Glutamatergic neuron (in vitro differentiated cells): ENCODE measurements at regions not wholly inside any gene's neighbourhood (a gene's known extent, or its start where the extent isn't known, plus 50 kb on each side); places are given as distances from the start of the nearest gene placed in this dataset.
"Not testable (repeated sequence)": the region's sequence is repeated elsewhere in the genome, so short reads cannot be mapped to it uniquely, and the experiment has no call there.

Experiments used
- DNase-seq: peaks from one replicate; pipeline ENCODE4 v3.0.0; 2022
- H3K27ac Mint-ChIP-seq: one replicate; pipeline ENCODE4 v1.8.0; 2020; ENCODE audit warnings: mild to moderate bottlenecking, mixed read lengths, inconsistent platforms; ENCODE audit not compliant: unreplicated experiment
- H3K27me3 Mint-ChIP-seq: one replicate; pipeline ENCODE4 v1.8.0; 2020; ENCODE audit warnings: mild to moderate bottlenecking, moderate library complexity, mixed read lengths, inconsistent platforms; ENCODE audit not compliant: unreplicated experiment
- H3K36me3 Mint-ChIP-seq: one replicate; pipeline ENCODE4 v1.8.0; 2020; ENCODE audit warnings: mild to moderate bottlenecking, mixed read lengths, inconsistent platforms; ENCODE audit not compliant: unreplicated experiment
- H3K4me1 Mint-ChIP-seq: one replicate; pipeline ENCODE4 v1.8.0; 2020; ENCODE audit warnings: mild to moderate bottlenecking, low read depth, mixed read lengths, inconsistent platforms; ENCODE audit not compliant: unreplicated experiment
- H3K4me3 Mint-ChIP-seq: one replicate; pipeline ENCODE4 v1.8.0; 2020; ENCODE audit warnings: mild to moderate bottlenecking, mixed read lengths, inconsistent platforms; ENCODE audit not compliant: unreplicated experiment
- H3K9me3 Mint-ChIP-seq: one replicate; pipeline ENCODE4 v1.8.0; 2020; ENCODE audit warnings: mild to moderate bottlenecking, moderate library complexity, mixed read lengths, inconsistent platforms; ENCODE audit not compliant: unreplicated experiment
- CTCF ChIP-seq: fragments of 200-600 bp; sonication (generic); IDR thresholded peaks from one replicate; pipeline ENCODE4 v1.5.0; 2021; ENCODE audit not compliant: partially characterized antibody, unreplicated experiment

DNA sequence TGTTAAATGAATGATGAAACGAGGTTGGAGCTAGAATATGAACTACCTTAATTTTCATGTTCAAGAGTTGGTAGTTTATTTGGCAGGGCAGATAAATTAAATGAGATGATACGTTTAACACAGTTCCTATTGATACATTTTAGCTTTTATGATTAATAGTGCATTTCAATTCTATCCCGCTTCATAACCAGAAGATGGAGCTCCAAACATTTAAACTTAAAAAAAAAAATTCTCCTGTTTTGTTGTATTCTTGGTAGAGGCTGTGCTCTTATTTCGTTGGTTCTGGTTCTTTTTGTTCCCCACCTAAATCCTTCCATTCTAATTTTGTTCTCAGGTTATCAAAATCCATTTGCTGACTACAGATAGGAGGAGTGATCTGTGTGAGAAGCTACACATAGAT, 71.8 kb upstream of the PTPN13 start:
- no peak for TF ChIP-seq CTCF
- peaks cover 13% of the 10 kb centered on the region for H3K36me3 Mint-ChIP-seq
- DNase-seq = no peak
- H3K27ac Mint-ChIP-seq = no peak overlapping the region
- peaks cover 7% of the 10 kb centered on the region for H3K9me3 Mint-ChIP-seq
- no peaks in the 10 kb centered on the region for H3K4me1 Mint-ChIP-seq
- H3K4me3 Mint-ChIP-seq = no peak overlapping the region
- no peaks in the 10 kb centered on the region for H3K27me3 Mint-ChIP-seq

DNA sequence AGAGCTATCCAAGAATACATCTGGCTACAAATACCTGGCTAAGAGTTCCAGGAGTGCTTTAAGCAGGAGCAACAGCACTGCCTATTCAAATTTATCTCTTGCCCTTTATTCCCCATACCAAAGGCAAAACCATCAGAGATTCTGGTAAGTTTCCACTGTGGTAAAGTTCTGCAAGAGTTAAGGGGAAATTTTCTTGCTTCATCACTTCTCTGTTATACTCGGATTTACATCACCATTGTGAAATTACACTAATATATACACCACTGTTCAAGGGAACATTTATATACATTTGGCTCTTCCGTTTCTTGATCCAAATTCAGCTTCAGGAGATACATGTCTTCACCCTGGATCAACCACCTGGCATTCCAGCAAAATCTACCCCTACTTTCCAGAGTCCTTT, 70.8 kb upstream of the PTPN13 start:
- Mint-ChIP-seq H3K27me3 (no peaks in the 10 kb centered on the region), H3K9me3 (peaks cover 7% of the 10 kb centered on the region), H3K4me3 (no peak overlapping the region), H3K4me1 (no peaks in the 10 kb centered on the region), H3K27ac (no peak overlapping the region), H3K36me3 (peaks cover 13% of the 10 kb centered on the region)
- DNase-seq = no peak
- TF ChIP-seq CTCF = no peak

DNA sequence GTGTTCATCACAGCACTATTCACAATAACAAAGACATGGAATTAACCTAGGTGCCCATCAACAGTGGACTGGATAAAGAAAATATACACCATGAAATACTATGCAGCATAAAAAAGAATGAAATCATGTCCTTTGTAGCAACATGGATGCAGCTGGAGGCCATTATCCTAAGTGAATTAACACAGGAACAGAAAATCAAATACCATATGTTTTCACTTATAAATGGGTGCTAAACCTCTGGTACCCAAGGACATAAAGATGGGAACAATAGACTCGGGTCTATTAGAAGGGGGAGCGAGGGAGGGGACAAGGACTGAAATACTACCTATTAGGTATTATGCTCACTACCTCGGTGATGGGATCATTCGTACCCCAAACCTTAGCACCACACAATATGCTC, 66.4 kb upstream of the PTPN13 start:
- H3K27me3 Mint-ChIP-seq, H3K9me3 Mint-ChIP-seq, H3K27ac Mint-ChIP-seq, H3K4me1 Mint-ChIP-seq, DNase-seq, H3K36me3 Mint-ChIP-seq, H3K4me3 Mint-ChIP-seq: not testable (repeated sequence)

GRCh38 chr4:86529436-86529835, 64.7 kb upstream of the PTPN13 start:
- TF ChIP-seq CTCF = no peak
- Mint-ChIP-seq H3K4me3 (no peak overlapping the region), H3K27me3 (peaks cover 2% of the 10 kb centered on the region), H3K27ac (no peak overlapping the region), H3K36me3 (peaks cover 2% of the 10 kb centered on the region), H3K4me1 (no peaks in the 10 kb centered on the region), H3K9me3 (peaks cover under 1% of the 10 kb centered on the region)
- no peak for DNase-seq

DNA sequence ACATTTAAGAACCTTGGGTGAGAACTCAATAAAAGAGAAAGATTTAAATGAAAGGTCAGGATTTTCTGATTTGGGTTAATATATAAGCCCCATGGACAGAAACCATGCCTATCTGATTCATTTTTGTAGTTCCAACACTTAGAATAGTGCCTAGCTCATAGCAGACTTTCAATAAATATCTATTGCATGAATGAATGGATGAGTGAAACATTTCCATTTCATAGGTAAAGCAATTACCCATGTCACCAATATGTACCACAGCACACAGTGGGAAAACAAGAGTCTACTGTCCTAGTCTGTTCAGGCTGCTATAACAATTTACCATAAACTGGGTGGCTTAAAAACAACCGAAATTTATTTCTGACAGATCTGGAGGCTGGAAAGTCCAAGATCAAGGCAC, 63.9 kb upstream of the PTPN13 start:
- DNase-seq = no peak
- H3K36me3 Mint-ChIP-seq = no peaks in the 10 kb centered on the region
- peaks cover 2% of the 10 kb centered on the region for H3K27me3 Mint-ChIP-seq
- no peak overlapping the region for H3K4me3 Mint-ChIP-seq
- H3K27ac Mint-ChIP-seq = no peak overlapping the region
- no peaks in the 10 kb centered on the region for H3K4me1 Mint-ChIP-seq
- H3K9me3 Mint-ChIP-seq = no peaks in the 10 kb centered on the region
- TF ChIP-seq CTCF = no peak

DNA sequence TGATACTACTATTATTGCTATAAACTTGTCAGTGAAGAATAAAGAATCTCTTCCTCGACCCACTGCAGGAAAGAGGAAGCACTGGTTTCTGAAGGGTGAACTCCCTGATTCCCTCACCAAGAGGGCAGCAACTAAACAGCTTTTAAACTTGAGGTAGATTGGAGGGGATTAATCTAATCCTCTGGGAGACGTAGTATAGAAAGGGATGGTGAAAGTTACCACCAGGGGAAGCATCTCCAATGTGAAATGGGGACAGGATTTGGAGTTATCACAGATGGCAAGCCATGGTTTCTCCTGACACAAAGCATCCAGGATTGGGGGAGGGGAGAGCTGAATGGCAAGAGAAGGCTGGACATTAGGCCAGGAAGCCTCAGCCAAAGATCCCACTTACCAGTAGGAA, 62.7 kb upstream of the PTPN13 start:
- no peaks in the 10 kb centered on the region for H3K9me3 Mint-ChIP-seq
- TF ChIP-seq CTCF = no peak
- H3K27ac Mint-ChIP-seq = no peak overlapping the region
- no peak for DNase-seq
- no peak overlapping the region for H3K4me3 Mint-ChIP-seq
- no peaks in the 10 kb centered on the region for H3K36me3 Mint-ChIP-seq
- H3K4me1 Mint-ChIP-seq = no peaks in the 10 kb centered on the region
- peaks cover 2% of the 10 kb centered on the region for H3K27me3 Mint-ChIP-seq
